ENCODE measurements at regions not wholly inside any gene's neighbourhood (a gene's known extent, or its start where the extent isn't known, plus 50 kb on each side); places are given as distances from the start of the nearest gene placed in this dataset.

GRCh38 chr3:144756704-144757440 is 785.2 kb downstream of the DIPK2A start:
- Histone ChIP-seq H4K5ac (ENCODE audit: insufficient read length, low read depth, low read length) (no peak overlapping the region), H3K9me3 (ENCODE audit: control insufficient read depth, low read depth, low read length) (no peaks in the 10 kb centered on the region), H3K4ac (ENCODE audit: low read depth, low read length) (no peak overlapping the region), H3K23me2 (ENCODE audit: insufficient read length, low read depth, low read length, poor library complexity, severe bottlenecking) (no peaks in the 10 kb centered on the region), H2BK5ac (ENCODE audit: insufficient read length, low read length) (no peak overlapping the region), H2BK15ac (ENCODE audit: low read depth, low read length) (no peak overlapping the region), H3K56ac (ENCODE audit: insufficient read length, low read depth, low read length) (no peak overlapping the region), H4K91ac (ENCODE audit: insufficient read length, low read depth, low read length) (no peak overlapping the region), H3K9ac (ENCODE audit: extremely low read depth, insufficient read length, low read length) (no peak overlapping the region), H2AFZ (ENCODE audit: low read length) (no peak overlapping the region), H3K27me3 (ENCODE audit: insufficient read depth, low read length) (no peaks in the 10 kb centered on the region), H3K4me1 (ENCODE audit: insufficient read depth, low read length) (no peaks in the 10 kb centered on the region), H2AK5ac (ENCODE audit: insufficient read length, low read length) (no peak overlapping the region), H4K8ac (replicated peaks; ENCODE audit: insufficient read length, low read depth, low read length) (no peak overlapping the region), H3K4me2 (ENCODE audit: insufficient read depth, insufficient read length, low read length) (no peak overlapping the region), H4K20me1 (ENCODE audit: control insufficient read depth, insufficient read depth, insufficient read length) (no peaks in the 10 kb centered on the region), H2BK120ac (ENCODE audit: low read depth, low read length, poor library complexity, severe bottlenecking) (no peak overlapping the region), H3K14ac (ENCODE audit: insufficient read depth, low read length) (no peak overlapping the region), H3K27ac (ENCODE audit: insufficient read length, low read depth, low read length) (no peak overlapping the region), H2BK20ac (ENCODE audit: low read depth, low read length, poor library complexity, severe bottlenecking) (no peak overlapping the region), H2BK12ac (ENCODE audit: insufficient read length, low read depth, low read length) (no peak overlapping the region), H3K79me2 (ENCODE audit: insufficient read depth, low read length) (no peaks in the 10 kb centered on the region), H3K18ac (ENCODE audit: insufficient read length, low read depth, low read length) (no peak overlapping the region), H3K79me1 (ENCODE audit: insufficient read depth, low read depth, low read length, poor library complexity, severe bottlenecking) (no peaks in the 10 kb centered on the region), H3K23ac (ENCODE audit: insufficient read length, low read depth, low read length) (no peak overlapping the region), H3T11ph (ENCODE audit: low read length) (no peak overlapping the region)
- Mint-ChIP-seq H3K27ac (no peak overlapping the region), H3K4me1 (peaks cover 5 to 7% of the 10 kb centered on the region in 2 experiments; a peak in 3 of 4 replicates), H3K9me3 (peaks cover 16 to 17% of the 10 kb centered on the region in 2 experiments; a peak in 4 of 5 replicates), H3K4me3 (no peak overlapping the region), H3K36me3 (ENCODE audit: insufficient read depth in 1 of 3, low read depth in 3 of 3) (peaks cover 6 to 15% (median 6%) of the 10 kb centered on the region in 3 experiments; a peak in 4 of 7 replicates), H3K27me3 (ENCODE audit: low read depth) (no peaks in the 10 kb centered on the region; the same call in 1 of the 2 replicates)
- WGBS (ENCODE audit: extremely low coverage, insufficient read length, low lambda C conversion rate): no CpG with 5 or more reads among the region's 27 CpGs
- no peak for TF ChIP-seq CTCF (conservative IDR thresholded peaks at IDR 0.05)
- no peak for DNase-seq

All from H9 (cell line).